ENCODE measurements at regions not wholly inside any gene's neighbourhood (a gene's known extent, or its start where the extent isn't known, plus 50 kb on each side); places are given as distances from the start of the nearest gene placed in this dataset.

DNA sequence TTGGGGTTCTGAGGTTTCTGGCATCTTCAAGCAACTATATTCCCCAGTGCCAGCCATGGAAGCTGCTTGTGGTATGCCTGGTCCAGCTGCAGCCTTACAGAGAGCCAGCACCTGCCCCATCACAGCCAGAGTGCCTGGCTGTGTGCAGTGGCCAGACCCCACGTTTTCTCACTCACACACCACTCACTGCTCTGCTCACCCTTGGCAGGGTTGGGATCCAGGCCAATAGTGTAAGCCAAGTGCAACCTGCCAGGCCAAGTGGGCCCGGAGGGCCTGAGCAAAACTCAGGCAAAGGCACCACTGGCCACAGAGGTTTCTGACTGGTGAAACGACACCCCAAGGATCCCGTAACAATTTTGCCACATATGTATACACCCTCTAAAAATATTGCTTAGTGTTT lies 67.9 kb upstream of the EYA4 start:
- TF ChIP-seq CTCF (IDR thresholded peaks at IDR 0.05; ENCODE audit: poor library complexity) (no peak), EZH2phosphoT487 (IDR thresholded peaks at IDR 0.05; ENCODE audit: low read depth, severe bottlenecking, unreplicated experiment) (no peak)
